Smooth muscle cell (in vitro differentiated cells): ENCODE measurements at regions not wholly inside any gene's neighbourhood (a gene's known extent, or its start where the extent isn't known, plus 50 kb on each side); places are given as distances from the start of the nearest gene placed in this dataset.

Experiments used
- DNase-seq: peaks from one replicate; lab custom pipeline; 2025; ENCODE audit not compliant: unreplicated experiment; lab: John Stamatoyannopoulos, UW
- H2AFZ ChIP-seq: fragments of 200-600 bp; sonication (generic); 2 replicates; pipeline ENCODE4 v1.6.0; 2016; ENCODE audit warnings: antibody characterized with exemption, low read depth, mild to moderate bottlenecking
- H3F3A ChIP-seq: fragments of 200-600 bp; sonication (generic); 2 replicates; pipeline ENCODE4 v1.6.0; 2017; ENCODE audit warnings: antibody characterized with exemption, low read depth
- H3K27ac ChIP-seq: fragments of 200-600 bp; sonication (generic); 2 replicates; pipeline ENCODE4 v1.5.1; 2016; ENCODE audit warnings: low read depth, mild to moderate bottlenecking
- H3K27me3 ChIP-seq: fragments of 200-600 bp; sonication (generic); 2 replicates; pipeline ENCODE4 v1.6.1; 2016; ENCODE audit warnings: low read depth, mild to moderate bottlenecking
- H3K36me3 ChIP-seq: fragments of 200-600 bp; sonication (generic); 2 replicates; pipeline ENCODE4 v1.5.1; 2016; ENCODE audit warnings: low read depth
- H3K4me1 ChIP-seq: fragments of 200-600 bp; sonication (generic); 2 replicates; pipeline ENCODE4 v1.5.1; 2016; ENCODE audit warnings: low read depth
- H3K4me2 ChIP-seq: fragments of 200-600 bp; sonication (generic); 2 replicates; pipeline ENCODE4 v1.6.0; 2016; ENCODE audit warnings: mild to moderate bottlenecking
- H3K4me3 ChIP-seq: fragments of 200-600 bp; sonication (generic); 2 replicates; pipeline ENCODE4 v1.5.1; 2016; ENCODE audit warnings: mild to moderate bottlenecking
- H3K79me2 ChIP-seq: fragments of 200-600 bp; sonication (generic); 2 replicates; pipeline ENCODE4 v1.6.0; 2016; ENCODE audit warnings: low read depth, mild to moderate bottlenecking
- H3K9ac ChIP-seq: fragments of 200-600 bp; sonication (generic); 2 replicates; pipeline ENCODE4 v1.6.0; 2016; ENCODE audit warnings: low read depth
- H3K9me3 ChIP-seq: fragments of 200-600 bp; sonication (generic); replicated peaks from 2 replicates; pipeline ENCODE4 v1.5.1; 2016; ENCODE audit warnings: low read depth
- H4K20me1 ChIP-seq: fragments of 200-600 bp; sonication (generic); 2 replicates; pipeline ENCODE4 v1.6.0; 2016; ENCODE audit warnings: low read depth
- WGBS: methylation state at CpG from one replicate; pipeline ENCODE4 v1.1.7; 2016; ENCODE audit warnings: low lambda C conversion rate; 5-methylcytosine and 5-hydroxymethylcytosine counted together
- TF ChIP-seq, protein P1 (sequence below): fragments of 200-600 bp; sonication (generic); IDR thresholded peaks from 2 replicates; pipeline ENCODE4 v1.5.1; 2017; ENCODE audit warnings: borderline replicate concordance, mild to moderate bottlenecking, antibody characterized with exemption; ENCODE audit not compliant: insufficient read depth, poor library complexity, severe bottlenecking

- Histone ChIP-seq H3K4me1 (peaks cover 19% of the 10 kb centered on the region), H3K9me3 (no peaks in the 10 kb centered on the region), H2AFZ (no peak overlapping the region), H3K9ac (no peak overlapping the region), H4K20me1 (no peaks in the 10 kb centered on the region), H3K36me3 (no peaks in the 10 kb centered on the region), H3K4me3 (peak overlapping the region; percentile 65), H3K79me2 (no peaks in the 10 kb centered on the region), H3K4me2 (peak overlapping the region; percentile 98), H3F3A (no peaks in the 10 kb centered on the region), H3K27me3 (peaks cover 98% of the 10 kb centered on the region), H3K27ac (no peak overlapping the region)
- DNase-seq: no peak
- 1% methylated on average over 48 of the region's 49 CpGs for WGBS
- TF ChIP-seq, protein P1, sequence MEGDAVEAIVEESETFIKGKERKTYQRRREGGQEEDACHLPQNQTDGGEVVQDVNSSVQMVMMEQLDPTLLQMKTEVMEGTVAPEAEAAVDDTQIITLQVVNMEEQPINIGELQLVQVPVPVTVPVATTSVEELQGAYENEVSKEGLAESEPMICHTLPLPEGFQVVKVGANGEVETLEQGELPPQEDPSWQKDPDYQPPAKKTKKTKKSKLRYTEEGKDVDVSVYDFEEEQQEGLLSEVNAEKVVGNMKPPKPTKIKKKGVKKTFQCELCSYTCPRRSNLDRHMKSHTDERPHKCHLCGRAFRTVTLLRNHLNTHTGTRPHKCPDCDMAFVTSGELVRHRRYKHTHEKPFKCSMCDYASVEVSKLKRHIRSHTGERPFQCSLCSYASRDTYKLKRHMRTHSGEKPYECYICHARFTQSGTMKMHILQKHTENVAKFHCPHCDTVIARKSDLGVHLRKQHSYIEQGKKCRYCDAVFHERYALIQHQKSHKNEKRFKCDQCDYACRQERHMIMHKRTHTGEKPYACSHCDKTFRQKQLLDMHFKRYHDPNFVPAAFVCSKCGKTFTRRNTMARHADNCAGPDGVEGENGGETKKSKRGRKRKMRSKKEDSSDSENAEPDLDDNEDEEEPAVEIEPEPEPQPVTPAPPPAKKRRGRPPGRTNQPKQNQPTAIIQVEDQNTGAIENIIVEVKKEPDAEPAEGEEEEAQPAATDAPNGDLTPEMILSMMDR: no peak
Observed at GRCh38 chr12:107320033-107320928, 226.9 kb upstream of the CRY1 start.

DNA sequence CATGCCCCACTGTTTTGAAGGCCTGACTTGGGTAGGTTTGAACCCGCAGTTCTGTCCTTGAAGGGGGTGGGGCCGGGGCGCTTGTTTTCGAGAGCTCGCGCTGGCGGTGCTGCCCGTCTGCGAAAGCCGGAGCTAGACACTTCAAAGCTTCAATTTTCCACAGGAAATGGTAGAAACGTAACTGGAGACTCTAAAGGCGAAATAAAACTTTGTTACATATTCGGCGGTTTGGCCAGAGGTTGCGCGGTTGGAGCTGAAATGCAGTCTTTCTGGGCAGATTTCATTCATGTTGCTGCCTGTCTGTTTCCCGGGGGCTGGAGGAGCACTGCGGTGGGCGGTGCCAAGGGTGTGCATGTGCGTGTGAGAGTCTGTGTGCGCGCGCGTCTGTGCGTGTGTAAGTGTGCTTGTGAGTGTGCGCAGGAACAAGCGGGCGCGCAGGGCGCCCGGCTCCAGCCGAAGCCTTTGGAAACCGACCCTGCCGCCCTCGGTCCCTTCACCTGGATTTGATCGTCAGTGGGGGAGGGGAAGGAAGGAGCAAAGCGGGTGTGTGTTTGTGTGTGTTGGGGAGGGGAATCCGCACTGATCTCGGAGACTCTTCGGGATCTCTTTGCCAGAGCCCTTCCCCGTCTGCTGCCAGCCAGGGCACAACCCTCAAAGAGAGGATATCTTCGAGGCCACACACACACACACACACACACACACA is 227.7 kb upstream of the CRY1 start:
- peak overlapping the region; percentile 98 for H3K4me2 ChIP-seq
- no peaks in the 10 kb centered on the region for H4K20me1 ChIP-seq
- H3K9me3 ChIP-seq: no peaks in the 10 kb centered on the region
- no peak for DNase-seq
- H3K9ac ChIP-seq: no peak overlapping the region
- peak overlapping the region; percentile 65 for H3K4me3 ChIP-seq
- H3K27ac ChIP-seq: no peak overlapping the region
- H3K79me2 ChIP-seq: no peaks in the 10 kb centered on the region
- TF ChIP-seq, protein P1: no peak
- no peaks in the 10 kb centered on the region for H3F3A ChIP-seq
- no peaks in the 10 kb centered on the region for H3K36me3 ChIP-seq
- peaks cover 19% of the 10 kb centered on the region for H3K4me1 ChIP-seq
- H3K27me3 ChIP-seq: peaks cover 98% of the 10 kb centered on the region
- H2AFZ ChIP-seq: no peak overlapping the region
- WGBS: 2% methylated on average over 33 of the region's 42 CpGs

GRCh38 chr12:107322063-107322462 is 228.7 kb upstream of the CRY1 start:
- no peak overlapping the region for H3K9ac ChIP-seq
- DNase-seq: no peak
- no peak overlapping the region for H3K4me3 ChIP-seq
- no peak overlapping the region for H3K27ac ChIP-seq
- 87% methylated on average over 3 of the region's 3 CpGs for WGBS
- H3K27me3 ChIP-seq: peaks cover 91% of the 10 kb centered on the region
- TF ChIP-seq, protein P1: no peak
- no peaks in the 10 kb centered on the region for H4K20me1 ChIP-seq
- H3F3A ChIP-seq: no peaks in the 10 kb centered on the region
- H3K36me3 ChIP-seq: no peaks in the 10 kb centered on the region
- H2AFZ ChIP-seq: no peak overlapping the region
- no peaks in the 10 kb centered on the region for H3K9me3 ChIP-seq
- no peaks in the 10 kb centered on the region for H3K79me2 ChIP-seq
- peaks cover 19% of the 10 kb centered on the region for H3K4me1 ChIP-seq
- H3K4me2 ChIP-seq: no peak overlapping the region
